Activated CD8-positive, alpha-beta memory T cell treated with anti-CD3 and anti-CD28 coated beads, Interleukin-2, amount 50 U/mL, for 24 hours (primary cell): ENCODE measurements at regions not wholly inside any gene's neighbourhood (a gene's known extent, or its start where the extent isn't known, plus 50 kb on each side); places are given as distances from the start of the nearest gene placed in this dataset.

ENCODE experiments used
- DNase-seq: peaks from one replicate; pipeline ENCODE4 v3.0.0-alpha.2; 2020; ENCODE audit errors: extremely low read depth

GRCh38 chr13:27014406-27015359 is 156.9 kb downstream of the USP12 start:
- no peak for DNase-seq

- no peak for DNase-seq
Observed at GRCh38 chr13:27012482-27013197, 159.0 kb downstream of the USP12 start.

- no peak for DNase-seq
Observed at GRCh38 chr13:27011661-27012060, 159.9 kb downstream of the USP12 start.

- no peak for DNase-seq
Observed at GRCh38 chr13:27008733-27009132, 162.9 kb downstream of the USP12 start.

GRCh38 chr13:27007166-27007565 is 164.4 kb downstream of the USP12 start:
- DNase-seq, result no peak

- DNase-seq, result no peak
Observed at GRCh38 chr13:27006519-27007161, 165.0 kb downstream of the USP12 start.

GRCh38 chr13:27005976-27006518 is 165.6 kb downstream of the USP12 start:
- DNase-seq, result no peak

GRCh38 chr13:27005556-27005955 is 166.1 kb downstream of the USP12 start:
- no peak for DNase-seq

- no peak for DNase-seq
Observed at GRCh38 chr13:27004866-27005265, 166.7 kb downstream of the USP12 start.

- DNase-seq, result no peak
Observed at GRCh38 chr13:27004326-27004725, 167.3 kb downstream of the USP12 start.

GRCh38 chr13:27001705-27002104 is 169.9 kb downstream of the USP12 start:
- DNase-seq, result no peak

- no peak for DNase-seq
Observed at GRCh38 chr13:27000686-27001085, 170.9 kb downstream of the USP12 start.

- DNase-seq, result no peak
Observed at GRCh38 chr13:26999499-26999898, 172.1 kb downstream of the USP12 start.

- DNase-seq, result no peak
Observed at GRCh38 chr13:26998292-26998691, 173.3 kb downstream of the USP12 start.

GRCh38 chr13:26996965-26997752 is 174.5 kb downstream of the USP12 start:
- no peak for DNase-seq

- DNase-seq, result no peak
Observed at GRCh38 chr13:26995159-26995558, 176.5 kb downstream of the USP12 start.

- DNase-seq, result no peak
Observed at GRCh38 chr13:26993780-26994179, 177.8 kb downstream of the USP12 start.

GRCh38 chr13:26992951-26993719 is 178.5 kb downstream of the USP12 start:
- no peak for DNase-seq

GRCh38 chr13:26991508-26992181 is 180.0 kb downstream of the USP12 start:
- no peak for DNase-seq
